H9 (cell line): ENCODE measurements at regions not wholly inside any gene's neighbourhood (a gene's known extent, or its start where the extent isn't known, plus 50 kb on each side); places are given as distances from the start of the nearest gene placed in this dataset.

Source experiments
- DNase-seq: peaks from one replicate; pipeline ENCODE4 v3.0.0-alpha.2; 2017
- H2AFZ ChIP-seq: one replicate; pipeline ENCODE4 v1.6.1; 2013; ENCODE audit warnings: mild to moderate bottlenecking, low read length, control low read depth, moderate library complexity
- H2AK5ac ChIP-seq: 2 replicates; pipeline ENCODE4 v1.6.1; 2013; ENCODE audit warnings: low read length, control low read depth, mixed read lengths; ENCODE audit not compliant: insufficient read length
- H2BK120ac ChIP-seq: one replicate; pipeline ENCODE4 v1.6.1; 2013; ENCODE audit warnings: low read depth, mild to moderate bottlenecking, low read length, control low read depth, inconsistent platforms; ENCODE audit not compliant: poor library complexity, severe bottlenecking
- H2BK12ac ChIP-seq: 2 replicates; pipeline ENCODE4 v1.6.1; 2013; ENCODE audit warnings: low read length, control low read depth, mixed read lengths, low read depth; ENCODE audit not compliant: insufficient read length
- H2BK15ac ChIP-seq: 2 replicates; pipeline ENCODE4 v1.6.1; 2013; ENCODE audit warnings: low read depth, low read length, control low read depth
- H2BK20ac ChIP-seq: one replicate; pipeline ENCODE4 v1.6.1; 2013; ENCODE audit warnings: low read depth, mild to moderate bottlenecking, low read length, control low read depth, inconsistent platforms; ENCODE audit not compliant: poor library complexity, severe bottlenecking
- H2BK5ac ChIP-seq: 2 replicates; pipeline ENCODE4 v1.6.1; 2013; ENCODE audit warnings: low read length, control low read depth, mixed read lengths; ENCODE audit not compliant: insufficient read length
- H3K14ac ChIP-seq: 2 replicates; pipeline ENCODE4 v1.6.1; 2013; ENCODE audit warnings: low read length, control low read depth; ENCODE audit not compliant: insufficient read depth
- H3K18ac ChIP-seq: 2 replicates; pipeline ENCODE4 v1.6.1; 2013; ENCODE audit warnings: low read depth, mild to moderate bottlenecking, mixed read lengths, low read length, control low read depth; ENCODE audit not compliant: insufficient read length
- H3K23ac ChIP-seq: 2 replicates; pipeline ENCODE4 v1.6.1; 2013; ENCODE audit warnings: low read length, control low read depth, mixed read lengths, low read depth; ENCODE audit not compliant: insufficient read length
- H3K23me2 ChIP-seq: 2 replicates; pipeline ENCODE4 v1.6.1; 2013; ENCODE audit warnings: low read depth, mild to moderate bottlenecking, mixed read lengths, low read length, control low read depth; ENCODE audit not compliant: insufficient read length, poor library complexity, severe bottlenecking
- H3K27ac ChIP-seq: 2 replicates; pipeline ENCODE4 v1.5.1; 2013; ENCODE audit warnings: low read length, control low read depth, mixed read lengths, low read depth; ENCODE audit not compliant: insufficient read length
- H3K27me3 ChIP-seq: 2 replicates; pipeline ENCODE4 v1.6.1; 2013; ENCODE audit warnings: low read length, control low read depth, inconsistent platforms; ENCODE audit not compliant: insufficient read depth
- H3K4ac ChIP-seq: 2 replicates; pipeline ENCODE4 v1.6.1; 2013; ENCODE audit warnings: low read depth, mild to moderate bottlenecking, control low read depth, inconsistent platforms, low read length, moderate library complexity
- H3K4me1 ChIP-seq: 2 replicates; pipeline ENCODE4 v1.6.1; 2013; ENCODE audit warnings: low read length, control low read depth, inconsistent platforms; ENCODE audit not compliant: insufficient read depth
- H3K4me2 ChIP-seq: 2 replicates; pipeline ENCODE4 v1.6.1; 2013; ENCODE audit warnings: low read length, control low read depth, mixed read lengths; ENCODE audit not compliant: insufficient read length, insufficient read depth
- H3K56ac ChIP-seq: 2 replicates; pipeline ENCODE4 v1.6.1; 2013; ENCODE audit warnings: low read depth, mild to moderate bottlenecking, mixed read lengths, low read length, control low read depth; ENCODE audit not compliant: insufficient read length
- H3K79me1 ChIP-seq: 2 replicates; pipeline ENCODE4 v1.6.1; 2013; ENCODE audit warnings: low read depth, mild to moderate bottlenecking, moderate library complexity, low read length, control low read depth, inconsistent platforms; ENCODE audit not compliant: insufficient read depth, poor library complexity, severe bottlenecking
- H3K79me2 ChIP-seq: 2 replicates; pipeline ENCODE4 v1.6.1; 2013; ENCODE audit warnings: low read length, control low read depth, inconsistent platforms; ENCODE audit not compliant: insufficient read depth
- H3K9ac ChIP-seq: 2 replicates; pipeline ENCODE4 v1.6.1; 2013; ENCODE audit warnings: low read length, control low read depth, mixed read lengths; ENCODE audit not compliant: insufficient read length; ENCODE audit errors: extremely low read depth
- H3K9me3 ChIP-seq: one replicate; pipeline ENCODE4 v1.6.1; 2013; ENCODE audit warnings: low read depth, low read length, inconsistent platforms; ENCODE audit not compliant: control insufficient read depth
- H3T11ph ChIP-seq: one replicate; pipeline ENCODE4 v1.6.1; 2013; ENCODE audit warnings: mild to moderate bottlenecking, low read length, control low read depth, inconsistent platforms
- H4K20me1 ChIP-seq: one replicate; pipeline ENCODE4 v1.6.1; 2013; ENCODE audit not compliant: control insufficient read depth, insufficient read length, insufficient read depth
- H4K5ac ChIP-seq: 2 replicates; pipeline ENCODE4 v1.6.1; 2013; ENCODE audit warnings: low read depth, mild to moderate bottlenecking, mixed read lengths, low read length, control low read depth; ENCODE audit not compliant: insufficient read length
- H4K8ac ChIP-seq: replicated peaks from 2 replicates; pipeline ENCODE4 v1.6.1; 2013; ENCODE audit warnings: low read length, control low read depth, mixed read lengths, low read depth; ENCODE audit not compliant: insufficient read length
- H4K91ac ChIP-seq: 2 replicates; pipeline ENCODE4 v1.6.1; 2013; ENCODE audit warnings: low read depth, mild to moderate bottlenecking, moderate library complexity, mixed read lengths, low read length, control low read depth; ENCODE audit not compliant: insufficient read length
- H3K27ac Mint-ChIP-seq, 3 experiments: 2 replicates in 2 of 3; 3 replicates in 1 of 3; pipeline ENCODE4 v1.8.0; 2020 to 2021; ENCODE audit warnings: mixed read lengths in 3 of 3, mild to moderate bottlenecking in 1 of 3, moderate library complexity in 1 of 3
- H3K27me3 Mint-ChIP-seq: 2 replicates; pipeline ENCODE4 v1.8.0; 2021; ENCODE audit warnings: low read depth, mild to moderate bottlenecking, moderate library complexity, mixed read lengths
- H3K36me3 Mint-ChIP-seq, 3 experiments: 2 replicates in 2 of 3; 3 replicates in 1 of 3; pipeline ENCODE4 v1.8.0; 2020 to 2021; ENCODE audit warnings: low read depth in 3 of 3, mixed read lengths in 3 of 3; ENCODE audit not compliant: insufficient read depth in 1 of 3
- H3K4me1 Mint-ChIP-seq, 2 experiments: 2 replicates each; pipeline ENCODE4 v1.8.0; 2020; ENCODE audit warnings: mixed read lengths in 2 of 2
- H3K4me3 Mint-ChIP-seq, 2 experiments: 2 replicates in 1 of 2; 3 replicates in 1 of 2; pipeline ENCODE4 v1.8.0; 2020 to 2021; ENCODE audit warnings: mild to moderate bottlenecking in 2 of 2, mixed read lengths in 2 of 2, moderate library complexity in 1 of 2
- H3K9me3 Mint-ChIP-seq, 2 experiments: 2 replicates in 1 of 2; 3 replicates in 1 of 2; pipeline ENCODE4 v1.8.0; 2020; ENCODE audit warnings: mild to moderate bottlenecking in 2 of 2, mixed read lengths in 2 of 2, moderate library complexity in 1 of 2
- WGBS: extraction: QIAGEN DNeasy Blood & Tissue Kit; methylation state at CpG from one replicate; pipeline ENCODE4 v1.1.7; 2013; ENCODE audit warnings: missing lambda C conversion rate, low lambda C conversion rate, mixed read lengths; ENCODE audit not compliant: insufficient read length; ENCODE audit errors: extremely low coverage; 5-methylcytosine and 5-hydroxymethylcytosine counted together
- TF ChIP-seq, protein P1 (sequence below): fragments of 200-600 bp; sonication (generic); conservative IDR thresholded peaks from 3 replicates; pipeline ENCODE4 v1.8.0; 2021; ENCODE audit warnings: antibody characterized with exemption, mild to moderate bottlenecking

DNA sequence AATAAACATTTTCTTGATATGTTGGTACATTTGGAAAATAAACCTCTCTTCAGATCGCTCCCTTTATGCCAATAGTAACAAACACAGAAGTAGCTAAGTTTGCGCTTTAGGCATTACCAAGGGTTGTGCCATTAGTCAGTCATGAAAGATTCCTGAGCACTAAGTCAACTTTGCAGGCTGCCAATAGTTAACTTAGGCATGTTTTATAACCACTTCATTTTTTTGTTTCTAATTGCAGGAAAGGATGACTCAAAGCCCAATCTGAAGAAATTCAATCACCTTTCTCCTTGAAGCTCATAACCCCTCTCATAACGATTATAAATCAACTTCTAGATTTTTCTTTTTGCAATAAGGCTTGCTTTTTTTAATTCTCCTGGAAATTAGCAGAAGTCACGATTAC, 517.0 kb downstream of the AGTPBP1 start:
- H3K56ac ChIP-seq = no peak overlapping the region
- no peak overlapping the region for H4K8ac ChIP-seq
- H3K18ac ChIP-seq = no peak overlapping the region
- no peaks in the 10 kb centered on the region for H3K79me1 ChIP-seq
- no peaks in the 10 kb centered on the region for H4K20me1 ChIP-seq
- H2BK15ac ChIP-seq = no peak overlapping the region
- H3K27ac Mint-ChIP-seq = no peak overlapping the region
- no peaks in the 10 kb centered on the region for H3K4me1 ChIP-seq
- WGBS = no CpG with 5 or more reads among the region's 4 CpGs
- no peaks in the 10 kb centered on the region for H3K23me2 ChIP-seq
- TF ChIP-seq, protein P1, sequence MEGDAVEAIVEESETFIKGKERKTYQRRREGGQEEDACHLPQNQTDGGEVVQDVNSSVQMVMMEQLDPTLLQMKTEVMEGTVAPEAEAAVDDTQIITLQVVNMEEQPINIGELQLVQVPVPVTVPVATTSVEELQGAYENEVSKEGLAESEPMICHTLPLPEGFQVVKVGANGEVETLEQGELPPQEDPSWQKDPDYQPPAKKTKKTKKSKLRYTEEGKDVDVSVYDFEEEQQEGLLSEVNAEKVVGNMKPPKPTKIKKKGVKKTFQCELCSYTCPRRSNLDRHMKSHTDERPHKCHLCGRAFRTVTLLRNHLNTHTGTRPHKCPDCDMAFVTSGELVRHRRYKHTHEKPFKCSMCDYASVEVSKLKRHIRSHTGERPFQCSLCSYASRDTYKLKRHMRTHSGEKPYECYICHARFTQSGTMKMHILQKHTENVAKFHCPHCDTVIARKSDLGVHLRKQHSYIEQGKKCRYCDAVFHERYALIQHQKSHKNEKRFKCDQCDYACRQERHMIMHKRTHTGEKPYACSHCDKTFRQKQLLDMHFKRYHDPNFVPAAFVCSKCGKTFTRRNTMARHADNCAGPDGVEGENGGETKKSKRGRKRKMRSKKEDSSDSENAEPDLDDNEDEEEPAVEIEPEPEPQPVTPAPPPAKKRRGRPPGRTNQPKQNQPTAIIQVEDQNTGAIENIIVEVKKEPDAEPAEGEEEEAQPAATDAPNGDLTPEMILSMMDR = no peak
- H3K23ac ChIP-seq = no peak overlapping the region
- H3K27me3 ChIP-seq = no peaks in the 10 kb centered on the region
- H3K14ac ChIP-seq = no peak overlapping the region
- H2BK120ac ChIP-seq = no peak overlapping the region
- H3K36me3 Mint-ChIP-seq = no peaks in the 10 kb centered on the region
- no peak overlapping the region for H3K4me3 Mint-ChIP-seq
- H4K5ac ChIP-seq = no peak overlapping the region
- H3K4me2 ChIP-seq = no peak overlapping the region
- no peak overlapping the region for H2AK5ac ChIP-seq
- no peaks in the 10 kb centered on the region for H3K9me3 ChIP-seq
- H2BK12ac ChIP-seq = no peak overlapping the region
- H3K9ac ChIP-seq = no peak overlapping the region
- H3K27ac ChIP-seq = no peak overlapping the region
- no peak overlapping the region for H2BK20ac ChIP-seq
- no peak for DNase-seq
- H3K9me3 Mint-ChIP-seq = no peaks in the 10 kb centered on the region
- H3K4me1 Mint-ChIP-seq = peaks cover 0 to 4% of the 10 kb centered on the region in 2 experiments; a peak in 1 of 4 replicates
- H3T11ph ChIP-seq = no peak overlapping the region
- no peak overlapping the region for H3K4ac ChIP-seq
- no peaks in the 10 kb centered on the region for H3K27me3 Mint-ChIP-seq
- H2AFZ ChIP-seq = no peak overlapping the region
- no peak overlapping the region for H4K91ac ChIP-seq
- H2BK5ac ChIP-seq = no peak overlapping the region
- no peaks in the 10 kb centered on the region for H3K79me2 ChIP-seq
